ENCODE measurements at regions not wholly inside any gene's neighbourhood (a gene's known extent, or its start where the extent isn't known, plus 50 kb on each side); places are given as distances from the start of the nearest gene placed in this dataset.

GRCh38 chr9:88641456-88642240 is 106.7 kb downstream of the NXNL2 start:
- intact Hi-C loops (cut with DNase I): no loop called here
- DNase-seq (no peak), ATAC-seq (no peak)
- H3K27ac ChIP-seq: no peak overlapping the region
- whole genome bisulfite sequencing, 3 donors: 67 to 78% (median 76%) methylated on average over 4 of the region's 4 CpGs
- no peak for TF ChIP-seq CTCF (IDR thresholded peaks at IDR 0.05)
- H3K4me1 ChIP-seq: no peaks in the 10 kb centered on the region
- H3K27me3 ChIP-seq (ENCODE audit: insufficient read depth in 3 of 3, low read length in 2 of 3): no peaks in the 10 kb centered on the region
- H3K36me3 ChIP-seq (ENCODE audit: insufficient read depth in 1 of 2, low read depth in 1 of 2): no peaks in the 10 kb centered on the region
- no peaks in the 10 kb centered on the region for H3K9me3 ChIP-seq
- no peak overlapping the region for H3K4me3 ChIP-seq

GRCh38 chr9:88642336-88642735 is 107.4 kb downstream of the NXNL2 start:
- no peaks in the 10 kb centered on the region for H3K27me3 ChIP-seq (ENCODE audit: insufficient read depth in 3 of 3, low read length in 2 of 3)
- no peak overlapping the region for H3K27ac ChIP-seq
- TF ChIP-seq CTCF (IDR thresholded peaks at IDR 0.05): no peak
- no peak for ATAC-seq
- no peak overlapping the region for H3K4me3 ChIP-seq
- no peak for DNase-seq
- no peaks in the 10 kb centered on the region for H3K4me1 ChIP-seq
- H3K9me3 ChIP-seq: no peaks in the 10 kb centered on the region
- intact Hi-C loops (cut with DNase I): no loop called here
- no peaks in the 10 kb centered on the region for H3K36me3 ChIP-seq (ENCODE audit: insufficient read depth in 1 of 2, low read depth in 1 of 2)

GRCh38 chr9:88643931-88644330 is 109.0 kb downstream of the NXNL2 start:
- WGBS, 3 donors: 80 to 96% (median 93%) methylated on average over 4 of the region's 4 CpGs
- intact Hi-C loops (cut with DNase I): no loop called here
- no peak overlapping the region for H3K27ac ChIP-seq
- H3K27me3 ChIP-seq (ENCODE audit: insufficient read depth in 3 of 3, low read length in 2 of 3): no peaks in the 10 kb centered on the region
- DNase-seq (no peak), ATAC-seq (no peak)
- H3K36me3 ChIP-seq (ENCODE audit: insufficient read depth in 1 of 2, low read depth in 1 of 2): no peaks in the 10 kb centered on the region
- TF ChIP-seq CTCF (IDR thresholded peaks at IDR 0.05): no peak
- H3K4me3 ChIP-seq: no peak overlapping the region
- H3K4me1 ChIP-seq: no peaks in the 10 kb centered on the region
- no peaks in the 10 kb centered on the region for H3K9me3 ChIP-seq

- intact Hi-C loops (cut with DNase I): no loop called here
- H3K4me1 ChIP-seq: no peaks in the 10 kb centered on the region
- 78 to 81% (median 81%) methylated on average over 7 of the region's 7 CpGs for WGBS, 3 donors
- TF ChIP-seq CTCF (IDR thresholded peaks at IDR 0.05): no peak
- no peaks in the 10 kb centered on the region for H3K9me3 ChIP-seq
- no peak overlapping the region for H3K4me3 ChIP-seq
- no peak overlapping the region for H3K27ac ChIP-seq
- no peak for ATAC-seq
- no peak for DNase-seq
- no peaks in the 10 kb centered on the region for H3K27me3 ChIP-seq (ENCODE audit: insufficient read depth in 3 of 3, low read length in 2 of 3)
- no peaks in the 10 kb centered on the region for H3K36me3 ChIP-seq (ENCODE audit: insufficient read depth in 1 of 2, low read depth in 1 of 2)
These were observed 110.3 kb downstream of the NXNL2 start for GRCh38 chr9:88645172-88645878.
